GM12875 (cell line): ENCODE measurements at regions not wholly inside any gene's neighbourhood (a gene's known extent, or its start where the extent isn't known, plus 50 kb on each side); places are given as distances from the start of the nearest gene placed in this dataset.

Experiments
- H3K4me3 ChIP-seq: one replicate; pipeline ENCODE4 v1.5.1; 2011; ENCODE audit warnings: low read depth, low read length, control low read depth
- CTCF ChIP-seq: IDR thresholded peaks from 2 replicates; pipeline ENCODE4 v1.5.1; 2011; ENCODE audit warnings: low read depth, mild to moderate bottlenecking, control low read depth, inconsistent platforms, low read length, moderate library complexity, borderline replicate concordance; ENCODE audit not compliant: insufficient read depth

- H3K4me3 ChIP-seq = no peak overlapping the region
- no peak for TF ChIP-seq CTCF
Measured at GRCh38 chr7:144937199-144937598, 101.3 kb upstream of the TPK1 start.

- TF ChIP-seq CTCF = no peak
- H3K4me3 ChIP-seq = no peak overlapping the region
Measured at GRCh38 chr7:144936314-144936713, 100.5 kb upstream of the TPK1 start.

GRCh38 chr7:144910411-144910810 is 74.6 kb upstream of the TPK1 start:
- TF ChIP-seq CTCF = no peak
- no peak overlapping the region for H3K4me3 ChIP-seq

GRCh38 chr7:144908943-144909556 is 73.2 kb upstream of the TPK1 start:
- no peak for TF ChIP-seq CTCF
- H3K4me3 ChIP-seq = no peak overlapping the region

- TF ChIP-seq CTCF = no peak
- no peak overlapping the region for H3K4me3 ChIP-seq
Measured at GRCh38 chr7:144908324-144908723, 72.5 kb upstream of the TPK1 start.

- no peak for TF ChIP-seq CTCF
- no peak overlapping the region for H3K4me3 ChIP-seq
Measured at GRCh38 chr7:144907577-144907976, 71.7 kb upstream of the TPK1 start.

- no peak for TF ChIP-seq CTCF
- H3K4me3 ChIP-seq = no peak overlapping the region
Measured at GRCh38 chr7:144903201-144903600, 67.3 kb upstream of the TPK1 start.
